Fibroblast of skin of abdomen (primary cell): ENCODE measurements at regions not wholly inside any gene's neighbourhood (a gene's known extent, or its start where the extent isn't known, plus 50 kb on each side); places are given as distances from the start of the nearest gene placed in this dataset.

Experiments used
- DNase-seq: peaks from one replicate; pipeline ENCODE4 v3.0.0-alpha.2; 2013

- no peak for DNase-seq
These were observed 420.4 kb upstream of the JAG1 start for GRCh38 chr20:11094196-11094595.

DNA sequence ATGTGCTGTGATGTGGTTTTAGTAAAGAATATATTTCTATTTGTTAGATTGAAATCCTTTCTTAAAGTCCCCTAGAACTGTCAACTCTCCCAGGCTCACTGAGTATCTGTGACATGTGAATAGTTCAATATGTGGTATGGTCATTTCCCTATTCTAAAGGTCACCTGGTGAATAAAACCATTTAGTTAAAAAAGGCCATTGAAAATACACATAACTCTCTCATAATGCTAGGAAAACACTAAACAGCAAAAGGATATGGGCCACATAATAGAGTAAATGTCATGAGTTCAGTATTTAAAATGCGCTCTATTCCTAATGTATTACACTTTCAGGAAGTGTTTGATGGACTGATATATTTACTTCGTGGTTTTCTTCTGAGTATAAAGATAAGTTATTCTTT lies 420.9 kb upstream of the JAG1 start:
- DNase-seq, result no peak

GRCh38 chr20:11098888-11099287 lies 425.1 kb upstream of the JAG1 start:
- DNase-seq, result no peak

DNA sequence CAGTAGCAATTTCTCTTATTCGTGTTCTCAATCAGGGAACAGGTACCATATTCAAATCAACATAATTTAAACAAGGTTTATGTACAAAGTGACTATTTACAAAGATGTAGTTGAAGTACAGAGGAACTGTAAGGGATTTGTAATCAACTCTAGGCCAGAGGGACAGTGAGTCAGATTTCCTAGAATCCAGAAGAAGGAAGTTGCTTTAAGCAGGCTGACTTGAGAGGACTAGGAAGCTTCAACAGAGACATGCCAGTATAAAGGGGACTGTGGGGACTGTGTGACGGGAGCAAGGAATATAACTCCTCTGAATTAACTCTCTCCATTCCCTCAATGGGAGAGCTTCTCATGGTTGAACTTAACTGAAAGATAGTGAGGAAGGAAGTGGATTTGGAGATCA lies 427.4 kb upstream of the JAG1 start:
- DNase-seq, result no peak

DNA sequence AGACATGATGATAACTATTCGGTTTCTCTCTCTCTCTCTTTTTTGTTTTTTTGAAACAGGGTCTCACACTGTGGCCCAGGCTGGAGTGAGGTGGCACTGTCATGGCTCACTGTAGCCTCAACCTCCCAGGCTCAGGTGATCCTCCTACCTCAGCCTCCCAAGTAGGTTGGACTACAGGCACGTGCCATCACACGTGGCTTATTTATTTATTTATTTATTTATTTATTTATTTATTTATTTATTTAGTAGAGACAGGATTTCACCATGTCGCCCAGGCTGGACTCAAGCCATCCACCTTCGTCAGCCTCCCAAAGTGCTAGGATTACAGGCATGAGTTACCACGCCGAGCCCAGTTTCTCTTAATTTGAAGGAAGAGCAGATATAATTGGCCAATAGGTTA lies 427.9 kb upstream of the JAG1 start:
- DNase-seq, result no peak

GRCh38 chr20:11103866-11104265 lies 430.1 kb upstream of the JAG1 start:
- DNase-seq, result peak; percentile 43

- no peak for DNase-seq
These were observed 434.5 kb upstream of the JAG1 start for GRCh38 chr20:11108102-11108810.

- DNase-seq, result no peak
These were observed 436.7 kb upstream of the JAG1 start for GRCh38 chr20:11110535-11110934.

DNA sequence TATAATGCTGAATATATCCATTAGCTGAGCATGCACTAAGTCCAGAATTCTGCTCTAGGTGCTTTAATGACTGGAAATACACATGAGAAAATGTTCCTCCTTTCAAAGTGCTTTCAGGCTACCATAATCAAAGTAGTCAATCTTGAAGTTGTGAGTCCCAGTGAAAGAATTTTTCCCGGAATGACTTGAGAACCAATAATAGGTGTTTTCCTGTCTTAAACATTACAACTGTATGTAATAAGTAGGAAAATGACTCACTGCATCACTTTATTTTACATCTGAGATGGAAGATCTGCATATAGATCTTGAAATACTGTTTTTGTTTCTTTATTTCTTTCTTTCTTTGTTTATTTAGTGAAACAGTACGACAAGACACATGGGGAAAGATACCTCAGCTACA lies 437.4 kb upstream of the JAG1 start:
- DNase-seq, result peak; percentile 43

- DNase-seq, result peak; percentile 20
These were observed 439.0 kb upstream of the JAG1 start for GRCh38 chr20:11112832-11113231.

DNA sequence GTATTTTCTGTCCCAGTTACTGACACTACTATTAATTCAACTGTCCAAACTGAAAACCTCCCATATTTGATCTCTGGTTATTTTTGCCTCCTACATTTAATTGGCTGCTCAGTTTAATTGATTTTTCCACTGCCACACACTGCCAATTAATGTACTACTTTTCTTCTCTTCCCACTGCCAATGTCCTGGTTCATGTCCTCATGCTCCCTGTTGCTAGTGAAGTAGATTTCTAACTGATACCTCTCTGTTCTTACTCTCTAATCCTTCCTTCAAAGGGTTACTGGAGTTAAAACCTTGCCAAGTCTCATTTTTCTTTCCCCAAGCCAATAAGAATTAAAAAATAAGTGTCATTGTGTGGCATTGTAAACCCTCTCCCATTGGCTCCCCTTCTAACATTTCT lies 440.6 kb upstream of the JAG1 start:
- no peak for DNase-seq

DNA sequence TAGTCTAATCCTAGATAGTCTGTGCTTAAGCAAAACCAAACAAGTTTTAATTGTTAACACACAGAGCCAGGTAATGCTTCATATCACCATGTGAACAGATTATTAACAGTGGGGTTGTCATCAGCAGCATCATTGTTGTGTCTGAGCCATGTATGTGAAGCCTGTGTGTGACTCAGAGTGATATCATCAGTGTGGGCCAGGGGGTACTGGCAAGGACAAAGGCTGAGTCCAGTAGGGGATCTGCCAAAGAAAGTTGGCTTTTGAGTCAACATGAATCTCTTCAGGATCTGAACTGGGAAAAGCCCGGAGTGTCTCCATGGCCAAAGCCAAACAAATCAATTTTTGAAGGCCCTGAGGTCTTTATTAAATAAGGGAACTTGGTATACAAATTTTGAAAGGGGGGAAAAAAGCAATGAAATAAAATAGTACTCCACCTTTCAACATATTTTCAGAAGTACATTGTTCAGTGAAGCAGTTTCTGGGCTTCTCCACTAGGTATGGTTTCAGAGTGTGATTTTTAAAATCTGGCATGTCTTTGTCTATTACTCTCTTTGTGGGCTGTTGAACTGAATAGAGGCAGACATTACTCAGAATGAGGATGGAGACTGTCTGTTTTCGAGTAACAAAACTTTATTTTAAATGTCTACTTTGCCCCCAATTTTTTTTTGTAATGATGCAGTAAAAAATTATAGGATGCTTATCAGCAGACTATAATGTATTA lies 444.2 kb upstream of the JAG1 start:
- peak; percentile 84 for DNase-seq

DNA sequence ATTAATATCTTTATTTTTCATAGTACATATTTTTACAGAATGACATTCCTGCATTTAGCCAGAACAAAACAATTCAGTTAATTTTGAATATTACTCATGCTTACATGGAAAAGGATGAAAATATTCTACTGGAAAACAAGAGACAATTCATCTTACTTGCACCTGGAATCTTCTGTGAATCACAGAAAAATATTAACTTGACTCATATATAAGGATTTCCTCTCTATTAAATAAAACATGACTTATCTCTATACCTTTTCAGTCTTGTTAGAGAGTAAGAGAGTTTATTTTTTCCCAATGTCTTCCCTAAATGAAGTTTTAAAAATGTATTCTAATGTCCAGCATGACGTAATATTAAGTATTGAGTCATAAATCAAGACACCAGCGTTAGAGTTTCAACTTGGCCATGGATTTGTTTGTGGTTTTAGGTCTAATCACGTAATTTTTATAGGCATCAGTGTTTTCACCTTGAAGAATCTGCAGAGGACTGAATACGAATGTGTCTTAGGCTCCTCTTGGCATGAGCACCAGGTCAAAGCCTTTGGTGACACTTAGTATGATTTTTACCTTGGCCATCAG lies 445.1 kb upstream of the JAG1 start:
- DNase-seq, result peak; percentile 41

DNA sequence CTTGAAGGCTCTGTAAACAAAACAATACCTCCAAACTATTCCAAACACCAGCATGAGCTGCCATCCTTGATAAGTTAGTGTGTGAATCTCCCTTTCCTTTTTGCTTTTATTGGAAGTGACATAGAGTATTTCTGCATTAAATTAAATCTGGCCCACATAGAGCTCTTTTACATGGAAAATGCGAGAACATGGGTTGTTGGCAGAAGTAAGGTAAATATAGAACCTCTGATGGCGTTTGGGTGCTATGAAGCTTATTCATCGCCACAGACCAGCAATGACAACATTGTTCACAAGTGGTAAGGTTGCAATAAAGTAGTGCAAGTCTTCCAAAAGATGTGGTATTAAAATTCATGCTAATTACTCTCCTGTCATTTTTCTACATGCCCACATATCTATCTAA lies 445.8 kb upstream of the JAG1 start:
- DNase-seq, result peak; percentile 50

- DNase-seq, result peak; percentile 70
These were observed 446.6 kb upstream of the JAG1 start for GRCh38 chr20:11120431-11120830.

DNA sequence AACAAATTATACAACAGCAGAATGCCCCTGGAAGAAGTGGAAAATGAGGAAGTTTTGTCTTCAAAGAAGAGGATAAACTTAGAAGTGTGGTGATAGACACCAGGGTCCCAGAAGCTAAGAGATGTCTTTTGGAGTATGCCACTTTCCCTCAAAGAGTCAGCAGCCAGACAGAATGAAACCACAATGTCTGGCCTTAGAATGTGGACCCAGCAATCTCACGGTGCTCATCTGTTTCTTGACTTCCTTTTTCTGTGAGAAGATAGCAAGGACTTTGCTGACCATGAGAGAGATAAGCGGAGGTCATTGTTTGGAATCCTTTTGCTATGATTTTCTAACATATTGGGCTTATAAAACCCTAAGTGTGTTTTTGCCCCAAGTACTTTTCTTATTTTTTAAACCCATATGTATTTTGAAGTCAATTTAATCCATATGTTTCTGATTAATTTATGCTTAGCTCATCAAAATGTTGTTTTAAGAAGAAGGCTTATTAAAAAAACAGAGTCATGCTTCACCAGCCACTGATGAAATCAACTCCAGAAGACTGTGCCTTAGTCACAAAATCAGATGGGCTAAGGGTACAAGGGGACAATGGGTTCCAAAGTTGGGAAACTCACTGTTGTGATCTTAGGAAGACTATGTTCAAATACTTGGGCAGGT lies 451.2 kb upstream of the JAG1 start:
- DNase-seq, result peak; percentile 41

GRCh38 chr20:11128220-11128718 lies 454.5 kb upstream of the JAG1 start:
- DNase-seq, result peak; percentile 78

- DNase-seq, result no peak
These were observed 454.9 kb upstream of the JAG1 start for GRCh38 chr20:11128721-11129120.

DNA sequence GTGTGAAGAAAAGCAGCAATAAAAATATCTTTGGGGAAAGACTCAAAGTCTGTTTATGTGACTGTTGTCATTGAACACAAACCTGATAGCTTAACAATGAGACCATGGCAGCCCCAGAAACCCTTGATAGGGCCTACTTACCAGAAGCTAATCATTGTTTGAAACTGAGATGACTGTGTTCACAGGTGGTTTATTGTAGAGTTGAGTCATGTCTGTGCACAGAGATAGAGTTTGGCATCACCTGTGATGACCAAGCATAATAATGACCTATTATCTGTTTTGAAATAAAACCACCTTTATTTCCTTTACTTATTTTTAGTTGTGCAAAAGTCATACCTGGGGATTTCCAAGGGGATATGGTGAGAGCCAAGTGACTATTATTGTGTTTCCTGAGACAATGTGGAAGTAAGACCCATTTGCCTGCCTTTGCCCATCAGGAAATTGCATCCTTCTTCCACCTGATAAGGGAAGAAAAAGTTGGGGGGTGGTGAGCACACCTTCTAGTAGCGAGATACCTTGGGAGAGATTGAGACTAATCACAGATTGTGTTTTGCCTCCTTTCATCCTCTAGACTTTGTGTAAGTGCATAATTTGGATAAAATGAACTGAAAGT lies 456.9 kb upstream of the JAG1 start:
- DNase-seq, result no peak

DNA sequence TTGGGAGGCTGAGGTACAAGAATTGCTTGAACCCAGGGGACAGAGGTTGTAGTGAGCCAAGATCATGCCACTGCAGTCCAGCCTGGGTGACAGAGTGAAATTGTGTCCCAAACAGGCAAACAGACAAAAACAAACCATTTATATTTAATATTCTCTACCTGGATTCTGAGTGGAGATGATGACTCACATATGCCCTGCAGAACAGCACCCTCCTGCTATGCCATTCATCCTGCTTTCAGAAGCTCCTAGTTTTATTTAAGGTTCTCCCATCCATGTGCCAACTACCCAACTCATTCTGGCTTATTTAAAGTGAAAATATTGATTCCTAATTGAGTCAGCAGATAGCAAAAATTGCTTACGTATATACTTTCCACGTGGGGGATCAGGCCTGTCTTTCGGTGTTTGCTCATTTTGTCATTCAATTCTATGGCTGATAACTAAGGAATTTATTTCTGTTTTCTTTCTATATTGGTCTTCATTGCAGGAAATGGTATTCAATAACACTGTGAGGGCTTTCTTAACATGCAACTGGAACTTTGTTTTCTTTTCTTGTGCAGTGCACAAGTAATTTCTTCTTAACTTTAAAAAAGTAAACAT lies 459.1 kb upstream of the JAG1 start:
- DNase-seq, result no peak

DNA sequence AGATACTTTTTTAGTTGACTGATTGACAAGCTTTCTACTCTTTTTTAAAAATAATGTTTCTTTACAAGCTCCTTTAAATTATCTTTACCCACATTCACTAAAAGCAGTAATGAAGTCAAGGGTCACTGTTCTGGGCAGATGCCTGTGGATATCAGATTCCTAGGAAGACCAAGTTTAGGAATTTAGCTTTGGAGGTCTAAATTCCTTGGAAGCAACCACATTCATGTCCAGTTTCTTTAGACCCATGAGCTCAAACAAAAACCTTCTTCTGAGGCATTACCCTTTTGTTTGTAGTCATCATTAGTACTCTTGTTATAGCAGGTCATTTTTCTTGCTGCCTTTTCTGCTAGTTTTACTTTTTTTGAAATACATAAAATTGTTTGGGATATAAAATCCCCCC lies 462.9 kb upstream of the JAG1 start:
- no peak for DNase-seq

DNA sequence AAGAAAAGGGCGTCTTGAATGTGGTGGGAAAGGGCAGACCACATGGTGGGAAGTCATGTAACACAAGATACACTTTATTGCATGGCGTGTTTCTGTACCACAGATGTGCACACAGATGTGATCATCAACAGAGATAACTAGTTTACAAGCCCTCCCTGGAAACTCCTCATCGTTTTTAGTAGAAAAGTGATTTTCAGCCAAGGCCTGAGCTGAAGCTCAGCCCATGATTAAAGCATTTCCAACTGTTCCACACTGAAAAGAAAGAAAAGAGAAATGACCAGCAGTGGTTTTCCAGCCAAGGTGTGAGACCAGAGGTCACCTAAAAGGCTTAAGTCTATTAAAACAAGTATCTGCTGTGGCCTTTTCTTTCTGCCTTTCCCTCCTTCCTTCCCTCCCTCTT lies 463.9 kb upstream of the JAG1 start:
- no peak for DNase-seq
